Progenitor cell of endocrine pancreas (in vitro differentiated cells): ENCODE measurements at regions not wholly inside any gene's neighbourhood (a gene's known extent, or its start where the extent isn't known, plus 50 kb on each side); places are given as distances from the start of the nearest gene placed in this dataset.

ENCODE experiments used
- DNase-seq: peaks from one replicate; pipeline ENCODE4 v3.0.0; 2021; ENCODE audit warnings: low spot score; ENCODE audit not compliant: unreplicated experiment
- H3K27ac Mint-ChIP-seq: 2 replicates; pipeline ENCODE4 v1.8.0; 2021; ENCODE audit warnings: mild to moderate bottlenecking, moderate library complexity, mixed read lengths
- H3K27me3 Mint-ChIP-seq: 2 replicates; pipeline ENCODE4 v1.8.0; 2021; ENCODE audit warnings: mixed read lengths
- H3K36me3 Mint-ChIP-seq: 2 replicates; pipeline ENCODE4 v1.8.0; 2022; ENCODE audit warnings: mixed read lengths; ENCODE audit not compliant: insufficient read depth
- H3K4me1 Mint-ChIP-seq: 2 replicates; pipeline ENCODE4 v1.8.0; 2021; ENCODE audit warnings: low read depth, mixed read lengths
- H3K4me3 Mint-ChIP-seq: 2 replicates; pipeline ENCODE4 v1.8.0; 2021; ENCODE audit warnings: low read depth, mild to moderate bottlenecking, moderate library complexity, mixed read lengths
- H3K9me3 Mint-ChIP-seq: 2 replicates; pipeline ENCODE4 v1.8.0; 2021; ENCODE audit warnings: low read depth, mixed read lengths
- TF ChIP-seq, protein P1 (sequence below): fragments of 200-600 bp; sonication (generic); IDR thresholded peaks from one replicate; pipeline ENCODE4 v1.5.0; 2021; ENCODE audit warnings: antibody characterized with exemption, mild to moderate bottlenecking; ENCODE audit not compliant: unreplicated experiment

DNA sequence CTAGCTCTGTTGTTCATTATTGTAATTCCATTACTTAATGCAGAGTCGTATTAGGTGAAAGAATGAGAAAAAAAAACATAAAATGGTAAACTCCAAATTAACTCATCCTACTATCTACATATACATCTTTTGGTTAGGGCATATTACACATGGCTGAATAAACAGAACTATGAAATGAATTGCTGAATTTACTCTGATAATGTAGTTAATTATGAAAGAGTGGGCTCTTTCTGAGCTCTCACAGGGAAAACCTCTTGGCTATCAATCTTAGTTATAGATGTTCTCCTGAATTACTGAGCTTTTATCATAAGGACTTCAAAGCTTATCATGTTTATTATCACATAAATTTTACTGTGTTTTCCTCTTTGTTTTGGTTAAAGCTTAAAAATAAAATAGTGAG lies 798.5 kb upstream of the MDGA2 start:
- H3K27ac Mint-ChIP-seq: no peak overlapping the region
- H3K4me1 Mint-ChIP-seq: no peaks in the 10 kb centered on the region
- H3K36me3 Mint-ChIP-seq: no peaks in the 10 kb centered on the region
- no peak overlapping the region for H3K4me3 Mint-ChIP-seq
- TF ChIP-seq, protein P1, sequence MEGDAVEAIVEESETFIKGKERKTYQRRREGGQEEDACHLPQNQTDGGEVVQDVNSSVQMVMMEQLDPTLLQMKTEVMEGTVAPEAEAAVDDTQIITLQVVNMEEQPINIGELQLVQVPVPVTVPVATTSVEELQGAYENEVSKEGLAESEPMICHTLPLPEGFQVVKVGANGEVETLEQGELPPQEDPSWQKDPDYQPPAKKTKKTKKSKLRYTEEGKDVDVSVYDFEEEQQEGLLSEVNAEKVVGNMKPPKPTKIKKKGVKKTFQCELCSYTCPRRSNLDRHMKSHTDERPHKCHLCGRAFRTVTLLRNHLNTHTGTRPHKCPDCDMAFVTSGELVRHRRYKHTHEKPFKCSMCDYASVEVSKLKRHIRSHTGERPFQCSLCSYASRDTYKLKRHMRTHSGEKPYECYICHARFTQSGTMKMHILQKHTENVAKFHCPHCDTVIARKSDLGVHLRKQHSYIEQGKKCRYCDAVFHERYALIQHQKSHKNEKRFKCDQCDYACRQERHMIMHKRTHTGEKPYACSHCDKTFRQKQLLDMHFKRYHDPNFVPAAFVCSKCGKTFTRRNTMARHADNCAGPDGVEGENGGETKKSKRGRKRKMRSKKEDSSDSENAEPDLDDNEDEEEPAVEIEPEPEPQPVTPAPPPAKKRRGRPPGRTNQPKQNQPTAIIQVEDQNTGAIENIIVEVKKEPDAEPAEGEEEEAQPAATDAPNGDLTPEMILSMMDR: no peak
- peaks cover 8% of the 10 kb centered on the region for H3K9me3 Mint-ChIP-seq
- DNase-seq: no peak
- H3K27me3 Mint-ChIP-seq: no peaks in the 10 kb centered on the region

DNA sequence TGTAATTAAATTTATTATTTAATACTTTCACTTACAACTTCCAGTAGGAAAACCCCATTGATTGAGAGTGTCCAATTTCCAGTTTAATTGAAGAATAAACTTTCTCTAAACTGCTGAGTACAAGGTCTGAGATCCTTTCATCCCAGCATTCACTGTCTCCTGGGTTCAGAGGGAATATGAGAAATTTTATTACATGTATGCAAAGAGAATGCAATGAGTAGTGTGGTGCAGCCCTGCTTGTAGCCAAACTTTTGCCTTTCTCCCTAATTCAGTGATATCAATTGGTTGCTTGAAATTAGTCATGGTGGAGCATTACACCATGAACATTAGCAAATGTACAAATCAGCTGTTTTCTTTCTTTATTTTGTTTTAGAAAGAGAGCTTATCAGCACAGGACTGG lies 780.6 kb upstream of the MDGA2 start:
- Mint-ChIP-seq H3K9me3 (no peaks in the 10 kb centered on the region), H3K36me3 (no peaks in the 10 kb centered on the region), H3K4me1 (no peaks in the 10 kb centered on the region), H3K27me3 (no peaks in the 10 kb centered on the region), H3K27ac (no peak overlapping the region), H3K4me3 (no peak overlapping the region)
- no peak for DNase-seq
- TF ChIP-seq, protein P1: no peak

DNA sequence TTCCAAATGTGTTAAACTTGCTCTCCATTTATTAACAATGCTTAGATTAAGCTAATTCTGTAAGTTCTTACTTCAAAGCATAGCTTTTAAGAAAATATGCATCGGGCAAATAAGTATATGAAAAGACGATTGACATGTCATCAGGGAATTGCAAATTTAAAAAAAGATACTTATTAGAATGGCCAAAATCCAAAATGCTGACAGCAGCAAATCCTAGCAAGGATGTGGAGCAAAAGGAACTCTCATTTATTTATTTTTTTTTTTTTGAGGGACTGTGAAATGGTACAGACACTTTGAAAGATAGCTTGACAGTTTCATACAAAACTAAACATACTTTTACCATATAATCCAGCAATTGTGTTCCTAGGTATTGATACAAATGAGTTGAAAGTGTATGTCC lies 779.5 kb upstream of the MDGA2 start:
- Mint-ChIP-seq H3K4me1 (no peaks in the 10 kb centered on the region), H3K27ac (no peak overlapping the region), H3K27me3 (no peaks in the 10 kb centered on the region), H3K36me3 (no peaks in the 10 kb centered on the region), H3K9me3 (no peaks in the 10 kb centered on the region), H3K4me3 (no peak overlapping the region)
- DNase-seq: no peak
- TF ChIP-seq, protein P1: no peak

DNA sequence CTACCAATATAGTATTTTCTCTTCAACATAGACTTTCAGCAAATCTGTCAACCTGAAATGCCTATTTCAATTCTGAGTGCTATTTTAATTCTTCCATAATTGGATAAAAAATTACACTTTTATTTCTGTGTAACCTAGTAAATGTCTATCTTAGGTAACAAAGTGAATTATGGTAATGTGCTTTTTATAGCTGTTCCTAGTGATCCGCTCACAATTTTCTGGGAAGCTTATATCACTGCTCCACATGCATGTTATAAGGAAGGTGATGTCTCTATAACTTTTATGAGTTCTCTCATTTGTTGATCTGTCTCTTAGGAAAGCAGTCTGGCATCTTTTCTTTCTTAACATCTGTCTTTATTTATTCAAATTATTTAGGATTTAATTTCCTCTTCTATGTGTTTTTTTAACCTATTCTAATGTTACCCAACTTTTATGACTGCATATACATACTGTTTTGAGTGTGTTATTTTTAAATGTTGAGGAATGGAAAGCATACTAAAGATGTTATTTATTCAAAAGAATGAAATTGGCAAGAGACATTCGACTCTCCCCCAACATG lies 777.1 kb upstream of the MDGA2 start:
- Mint-ChIP-seq H3K4me3 (no peak overlapping the region), H3K9me3 (no peaks in the 10 kb centered on the region), H3K36me3 (no peaks in the 10 kb centered on the region), H3K27ac (no peak overlapping the region), H3K4me1 (no peaks in the 10 kb centered on the region), H3K27me3 (no peaks in the 10 kb centered on the region)
- TF ChIP-seq, protein P1: no peak
- no peak for DNase-seq

DNA sequence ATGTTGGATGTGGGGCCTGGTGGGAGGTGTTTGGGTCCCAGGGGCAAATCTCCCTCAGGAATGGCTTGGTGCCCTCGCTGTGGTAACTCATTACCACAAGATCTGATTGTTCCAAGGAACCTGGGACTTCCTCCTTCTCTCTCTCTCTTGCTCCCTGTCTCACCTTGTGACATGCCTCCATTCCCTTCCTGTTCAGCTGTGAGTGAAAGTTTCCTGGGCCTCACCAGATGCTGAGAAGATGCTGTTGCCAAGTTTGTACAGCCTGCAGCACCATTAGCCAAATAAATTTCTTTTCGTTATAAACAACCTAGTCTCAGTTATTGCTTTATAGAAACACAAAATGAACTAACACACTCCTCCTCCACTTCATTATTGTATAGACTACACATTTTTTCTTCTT lies 759.8 kb upstream of the MDGA2 start:
- no peaks in the 10 kb centered on the region for H3K36me3 Mint-ChIP-seq
- H3K4me3 Mint-ChIP-seq: no peak overlapping the region
- H3K27ac Mint-ChIP-seq: no peak overlapping the region
- no peak for DNase-seq
- H3K9me3 Mint-ChIP-seq: peaks cover 4% of the 10 kb centered on the region
- no peaks in the 10 kb centered on the region for H3K27me3 Mint-ChIP-seq
- TF ChIP-seq, protein P1: no peak
- no peaks in the 10 kb centered on the region for H3K4me1 Mint-ChIP-seq
